Right atrium auricular region (tissue), 2 donors: ENCODE measurements at regions not wholly inside any gene's neighbourhood (a gene's known extent, or its start where the extent isn't known, plus 50 kb on each side); places are given as distances from the start of the nearest gene placed in this dataset.
"Not testable (repeated sequence)": the region's sequence is repeated elsewhere in the genome, so short reads cannot be mapped to it uniquely, and the experiment has no call there.

Source experiments
- DNase-seq: peaks from one replicate; pipeline ENCODE4 v3.0.0-alpha.2; 2019; ENCODE audit warnings: low spot score
- H3K27ac ChIP-seq, 2 donors: fragments of 200-600 bp; sonication (generic); 1 replicate in 1 of 2; 2 replicates in 1 of 2; pipeline ENCODE4 v1.5.1; 2016 to 2019
- H3K27me3 ChIP-seq, 2 donors: fragments of 200-600 bp; sonication (generic); one replicate each; pipeline versions ENCODE4 v1.5.1 to v1.6.0; 2017 to 2019
- H3K36me3 ChIP-seq: fragments of 200-600 bp; sonication (generic); one replicate; pipeline ENCODE4 v1.5.1; 2016
- H3K4me1 ChIP-seq, 2 donors: fragments of 200-600 bp; sonication (generic); one replicate each; pipeline versions ENCODE4 v1.5.1 to v1.6.0; 2017 to 2019
- H3K4me3 ChIP-seq, 2 donors: fragments of 200-600 bp; sonication (generic); 1 replicate in 1 of 2; 2 replicates in 1 of 2; pipeline ENCODE4 v1.5.1; 2017 to 2019; ENCODE audit warnings: mild to moderate bottlenecking in 1 of 2, moderate library complexity in 1 of 2
- H3K9me3 ChIP-seq, 2 donors: fragments of 200-600 bp; sonication (generic); one replicate each; pipeline ENCODE4 v1.5.1; 2019
- TF ChIP-seq, protein P1 (sequence below), 2 donors: fragments of 200-600 bp; sonication (generic); IDR thresholded peaks; one replicate each; pipeline ENCODE4 v1.5.1; 2019; ENCODE audit warnings: antibody characterized with exemption in 2 of 2

DNA sequence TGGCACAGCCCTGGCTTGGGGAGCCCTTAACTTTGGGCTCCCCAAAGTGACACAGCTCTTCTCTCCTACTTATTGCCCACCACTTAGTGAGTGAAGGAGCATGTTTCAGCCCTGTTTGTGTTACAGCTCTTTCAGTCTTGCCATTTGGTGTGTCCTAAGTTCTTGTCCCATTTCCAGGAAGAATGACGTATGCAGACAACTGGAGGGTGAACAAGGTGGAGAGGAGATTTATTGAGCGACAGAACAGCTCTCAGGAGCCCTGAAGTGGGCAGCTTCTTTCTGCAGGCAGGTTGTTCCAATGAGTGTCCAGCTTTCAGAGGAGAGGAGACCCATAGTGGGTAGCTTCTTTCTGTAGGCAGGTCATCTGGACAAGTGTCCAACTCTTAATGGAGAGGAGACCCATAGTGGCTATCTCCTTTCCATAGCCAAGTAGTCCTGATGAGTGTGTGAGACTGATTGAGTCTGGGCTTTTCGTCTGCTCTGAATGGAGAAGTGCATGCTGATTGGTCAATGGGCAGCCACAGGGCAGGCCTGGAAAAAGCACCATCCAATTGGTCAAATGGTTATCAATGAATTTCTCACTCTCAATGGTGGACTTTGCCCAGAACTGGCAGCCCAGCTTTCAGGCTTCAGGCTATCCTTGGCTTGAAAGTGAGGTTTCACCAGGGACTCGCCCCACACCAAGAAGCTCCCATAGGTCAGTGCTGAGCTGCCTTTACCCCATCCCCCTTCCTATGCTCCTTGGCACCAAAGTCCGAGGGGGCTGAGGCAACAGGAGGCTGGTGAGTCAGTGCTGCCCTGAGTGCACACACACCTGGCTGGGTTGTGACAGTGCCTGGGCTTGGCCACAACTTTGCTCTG, 688.2 kb downstream of the NYAP2 start:
- Histone ChIP-seq H3K27me3 (no peaks in the 10 kb centered on the region), H3K9me3 (peaks cover 0 to under 1% of the 10 kb centered on the region in 2 donors), H3K4me3 (no peak overlapping the region), H3K36me3 (no peaks in the 10 kb centered on the region), H3K4me1 (no peaks in the 10 kb centered on the region), H3K27ac (no peak overlapping the region)
- TF ChIP-seq, protein P1, sequence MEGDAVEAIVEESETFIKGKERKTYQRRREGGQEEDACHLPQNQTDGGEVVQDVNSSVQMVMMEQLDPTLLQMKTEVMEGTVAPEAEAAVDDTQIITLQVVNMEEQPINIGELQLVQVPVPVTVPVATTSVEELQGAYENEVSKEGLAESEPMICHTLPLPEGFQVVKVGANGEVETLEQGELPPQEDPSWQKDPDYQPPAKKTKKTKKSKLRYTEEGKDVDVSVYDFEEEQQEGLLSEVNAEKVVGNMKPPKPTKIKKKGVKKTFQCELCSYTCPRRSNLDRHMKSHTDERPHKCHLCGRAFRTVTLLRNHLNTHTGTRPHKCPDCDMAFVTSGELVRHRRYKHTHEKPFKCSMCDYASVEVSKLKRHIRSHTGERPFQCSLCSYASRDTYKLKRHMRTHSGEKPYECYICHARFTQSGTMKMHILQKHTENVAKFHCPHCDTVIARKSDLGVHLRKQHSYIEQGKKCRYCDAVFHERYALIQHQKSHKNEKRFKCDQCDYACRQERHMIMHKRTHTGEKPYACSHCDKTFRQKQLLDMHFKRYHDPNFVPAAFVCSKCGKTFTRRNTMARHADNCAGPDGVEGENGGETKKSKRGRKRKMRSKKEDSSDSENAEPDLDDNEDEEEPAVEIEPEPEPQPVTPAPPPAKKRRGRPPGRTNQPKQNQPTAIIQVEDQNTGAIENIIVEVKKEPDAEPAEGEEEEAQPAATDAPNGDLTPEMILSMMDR (IDR thresholded peaks at IDR 0.05): no peak
- DNase-seq: no peak

- no peak overlapping the region for H3K4me3 ChIP-seq
- no peaks in the 10 kb centered on the region for H3K36me3 ChIP-seq
- H3K27me3 ChIP-seq: no peaks in the 10 kb centered on the region
- no peak overlapping the region for H3K27ac ChIP-seq
- H3K9me3 ChIP-seq: no peaks in the 10 kb centered on the region
- TF ChIP-seq, protein P1 (IDR thresholded peaks at IDR 0.05): no peak
- H3K4me1 ChIP-seq: no peaks in the 10 kb centered on the region
- DNase-seq: no peak
Observed at GRCh38 chr2:226087051-226087450, 687.5 kb downstream of the NYAP2 start.

DNA sequence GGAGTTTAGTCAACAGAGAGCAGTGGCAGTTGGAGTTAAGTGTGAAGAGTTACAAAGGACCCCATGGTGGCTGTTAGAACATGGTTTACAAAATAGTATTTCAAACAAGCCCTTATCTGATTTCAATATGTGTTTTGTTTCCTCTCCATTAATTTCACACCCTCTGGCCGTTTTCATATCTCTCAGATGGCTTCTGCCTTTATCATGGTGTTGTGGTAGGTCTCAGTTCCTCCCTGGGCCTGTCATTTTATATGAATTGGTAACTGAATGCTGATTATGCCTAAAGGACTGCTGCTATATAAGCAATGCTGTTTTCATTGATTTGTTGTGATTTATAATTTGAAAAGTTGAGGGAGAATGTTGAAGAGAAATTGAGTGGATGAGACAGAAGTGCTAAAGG, 686.7 kb downstream of the NYAP2 start:
- H3K4me1 ChIP-seq: no peaks in the 10 kb centered on the region
- no peak overlapping the region for H3K27ac ChIP-seq
- H3K27me3 ChIP-seq: no peaks in the 10 kb centered on the region
- no peaks in the 10 kb centered on the region for H3K9me3 ChIP-seq
- TF ChIP-seq, protein P1 (IDR thresholded peaks at IDR 0.05): no peak
- no peaks in the 10 kb centered on the region for H3K36me3 ChIP-seq
- no peak for DNase-seq
- no peak overlapping the region for H3K4me3 ChIP-seq

GRCh38 chr2:226085425-226085824, 685.9 kb downstream of the NYAP2 start:
- not testable (repeated sequence) for H3K4me1 ChIP-seq, H3K4me3 ChIP-seq, H3K27ac ChIP-seq

GRCh38 chr2:226080334-226080733, 680.8 kb downstream of the NYAP2 start:
- Histone ChIP-seq H3K4me1 (no peaks in the 10 kb centered on the region), H3K27me3 (no peaks in the 10 kb centered on the region), H3K4me3 (no peak overlapping the region), H3K9me3 (no peaks in the 10 kb centered on the region), H3K36me3 (no peaks in the 10 kb centered on the region), H3K27ac (no peak overlapping the region)
- no peak for DNase-seq
- TF ChIP-seq, protein P1 (IDR thresholded peaks at IDR 0.05): no peak

More at GRCh38 chr2:226085425-226085824, 685.9 kb downstream of the NYAP2 start:
- H3K27me3 ChIP-seq, H3K36me3 ChIP-seq, DNase-seq, H3K9me3 ChIP-seq: not testable (repeated sequence)

- no peak for DNase-seq
- Histone ChIP-seq H3K4me3 (no peak overlapping the region), H3K4me1 (no peaks in the 10 kb centered on the region), H3K27ac (no peak overlapping the region), H3K36me3 (no peaks in the 10 kb centered on the region), H3K9me3 (no peaks in the 10 kb centered on the region), H3K27me3 (no peaks in the 10 kb centered on the region)
- TF ChIP-seq, protein P1 (IDR thresholded peaks at IDR 0.05): no peak
Observed at GRCh38 chr2:226079671-226080181, 680.2 kb downstream of the NYAP2 start.
